Prostate gland (tissue), 2 donors: ENCODE measurements at regions not wholly inside any gene's neighbourhood (a gene's known extent, or its start where the extent isn't known, plus 50 kb on each side); places are given as distances from the start of the nearest gene placed in this dataset.
"Not testable (repeated sequence)": the region's sequence is repeated elsewhere in the genome, so short reads cannot be mapped to it uniquely, and the experiment has no call there.

Experiments used
- DNase-seq: peaks from one replicate; pipeline ENCODE4 v3.0.0-alpha.2; 2019; ENCODE audit warnings: low spot score
- H3K27ac ChIP-seq, 2 donors: fragments of 200-600 bp; sonication (generic); 2 replicates each; pipeline ENCODE4 v1.5.1; 2017 to 2019
- H3K27me3 ChIP-seq: fragments of 200-600 bp; sonication (generic); replicated peaks from 2 replicates; pipeline ENCODE4 v1.5.1; 2019; ENCODE audit not compliant: insufficient read depth
- H3K36me3 ChIP-seq, 2 donors: fragments of 200-600 bp; sonication (generic); 1 replicate in 1 of 2; 2 replicates in 1 of 2; pipeline versions ENCODE4 v1.5.1 to v1.8.1; 2017 to 2019
- H3K4me1 ChIP-seq: fragments of 200-600 bp; sonication (generic); replicated peaks from 2 replicates; pipeline ENCODE4 v1.5.1; 2019
- H3K4me3 ChIP-seq, 2 donors: fragments of 200-600 bp; sonication (generic); 2 replicates each; pipeline ENCODE4 v1.5.1; 2017 to 2019
- H3K9me3 ChIP-seq: fragments of 200-600 bp; sonication (generic); 2 replicates; pipeline ENCODE4 v1.5.1; 2017
- CTCF ChIP-seq, 4 experiments: fragments of 200-600 bp in 2 of 4; fragments of 450-650 bp in 2 of 4; sonication (generic) in 2 of 4; IDR thresholded peaks; 1 replicate in 3 of 4; 2 replicates in 1 of 4; pipeline ENCODE4 v1.5.1; 2016 to 2019; ENCODE audit warnings: antibody characterized with exemption in 4 of 4, mild to moderate bottlenecking in 2 of 4, moderate library complexity in 2 of 4
- POLR2A ChIP-seq: fragments of 450-650 bp; IDR thresholded peaks from one replicate; pipeline ENCODE4 v1.6.1; 2016; ENCODE audit warnings: antibody characterized with exemption, mild to moderate bottlenecking
- POLR2AphosphoS5 ChIP-seq: sonication (generic); formaldehyde crosslinking; IDR thresholded peaks from one replicate; pipeline ENCODE4 v1.6.1; 2017; ENCODE audit warnings: antibody characterized with exemption
- WGBS: methylation state at CpG from one replicate; pipeline ENCODE4 v1.1.5; 2018; 5-methylcytosine and 5-hydroxymethylcytosine counted together
- intact Hi-C: fragments of 100-400 bp; cut with DNase I; formaldehyde crosslinking; loops from one replicate; pipeline ENCODE4 v1.14.2; 2022

- Histone ChIP-seq H3K4me3 (no peak overlapping the region), H3K27me3 (no peaks in the 10 kb centered on the region), H3K4me1 (no peaks in the 10 kb centered on the region), H3K9me3 (no peaks in the 10 kb centered on the region), H3K36me3 (no peaks in the 10 kb centered on the region), H3K27ac (no peak overlapping the region)
- DNase-seq = no peak
- intact Hi-C loops = no loop called here
- no peak for TF ChIP-seq POLR2A
- no peak for TF ChIP-seq CTCF (IDR thresholded peaks at IDR 0.05)
- no peak for TF ChIP-seq POLR2AphosphoS5
- 63% methylated on average over 5 of the region's 5 CpGs for WGBS
Measured at GRCh38 chr1:95534985-95535384, 301.0 kb downstream of the RWDD3 start.

- Histone ChIP-seq H3K36me3 (no peaks in the 10 kb centered on the region), H3K4me1 (no peaks in the 10 kb centered on the region), H3K9me3 (no peaks in the 10 kb centered on the region), H3K27me3 (no peaks in the 10 kb centered on the region), H3K27ac (no peak overlapping the region), H3K4me3 (no peak overlapping the region)
- TF ChIP-seq POLR2A = no peak
- TF ChIP-seq CTCF (IDR thresholded peaks at IDR 0.05) = no peak
- no peak for TF ChIP-seq POLR2AphosphoS5
- intact Hi-C loops = no loop called here
- DNase-seq = no peak
- 95% methylated on average over 4 of the region's 4 CpGs for WGBS
Measured at GRCh38 chr1:95535614-95536013, 301.6 kb downstream of the RWDD3 start.

GRCh38 chr1:95536501-95536900 is 302.5 kb downstream of the RWDD3 start:
- Histone ChIP-seq H3K27me3 (no peaks in the 10 kb centered on the region), H3K4me1 (no peaks in the 10 kb centered on the region), H3K9me3 (no peaks in the 10 kb centered on the region), H3K27ac (no peak overlapping the region), H3K36me3 (no peaks in the 10 kb centered on the region), H3K4me3 (no peak overlapping the region)
- TF ChIP-seq POLR2A = no peak
- TF ChIP-seq POLR2AphosphoS5 = no peak
- TF ChIP-seq CTCF (IDR thresholded peaks at IDR 0.05) = no peak
- no peak for DNase-seq
- WGBS = 72% methylated on average over 5 of the region's 5 CpGs
- intact Hi-C loops = no loop called here

- intact Hi-C loops = no loop called here
- no peak for DNase-seq
- no peaks in the 10 kb centered on the region for H3K4me1 ChIP-seq
- 51% methylated on average over 3 of the region's 3 CpGs for WGBS
- TF ChIP-seq CTCF (IDR thresholded peaks at IDR 0.05) (no peak), POLR2AphosphoS5 (no peak), POLR2A (no peak)
- H3K27ac ChIP-seq = no peak overlapping the region
- no peaks in the 10 kb centered on the region for H3K36me3 ChIP-seq
- no peak overlapping the region for H3K4me3 ChIP-seq
- H3K9me3 ChIP-seq = no peaks in the 10 kb centered on the region
- H3K27me3 ChIP-seq = no peaks in the 10 kb centered on the region
Measured at GRCh38 chr1:95537176-95537575, 303.2 kb downstream of the RWDD3 start.

- DNase-seq, H3K4me3 ChIP-seq, H3K27ac ChIP-seq, H3K4me1 ChIP-seq, H3K9me3 ChIP-seq, H3K36me3 ChIP-seq, H3K27me3 ChIP-seq, intact Hi-C loops: not testable (repeated sequence)
- 96% methylated on average over 7 of the region's 7 CpGs for WGBS
Measured at GRCh38 chr1:95538242-95538641, 304.2 kb downstream of the RWDD3 start.
